Activated CD4-positive, alpha-beta T cell treated with anti-CD3 and anti-CD28 coated beads for 36 hours (primary cell): ENCODE measurements at regions not wholly inside any gene's neighbourhood (a gene's known extent, or its start where the extent isn't known, plus 50 kb on each side); places are given as distances from the start of the nearest gene placed in this dataset.

Experiments
- ATAC-seq: fragments of 200-7000 bp; cut with Tn5 transposase; one replicate; pipeline ENCODE4 v1.10.0; 2021; ENCODE audit warnings: mild to moderate bottlenecking, moderate library complexity
- CTCF ChIA-PET: fragments of 350-600 bp; sonication (Branson Sonifier 250); formaldehyde crosslinking; loops from one replicate; lab custom pipeline; 2021; ENCODE audit warnings: antibody characterized with exemption; lab: Charles Lee
- POLR2A ChIA-PET: fragments of 350-600 bp; sonication (Branson Sonifier 250); formaldehyde crosslinking; loops from one replicate; lab custom pipeline; 2021; ENCODE audit warnings: antibody characterized with exemption, inconsistent platforms; lab: Charles Lee
- DNase-seq: peaks from one replicate; pipeline ENCODE4 v3.0.0-alpha.2; 2020
- H3K27ac Mint-ChIP-seq: one replicate; pipeline ENCODE4 v1.8.0; 2021; ENCODE audit warnings: mixed read lengths
- H3K27me3 Mint-ChIP-seq: one replicate; pipeline ENCODE4 v1.8.0; 2021; ENCODE audit warnings: mixed read lengths
- H3K36me3 Mint-ChIP-seq: one replicate; pipeline ENCODE4 v1.8.0; 2021; ENCODE audit warnings: low read depth, mixed read lengths
- H3K4me1 Mint-ChIP-seq: one replicate; pipeline ENCODE4 v1.8.0; 2021; ENCODE audit warnings: mixed read lengths
- H3K4me3 Mint-ChIP-seq: one replicate; pipeline ENCODE4 v1.8.0; 2021; ENCODE audit warnings: mild to moderate bottlenecking, moderate library complexity, mixed read lengths
- H3K9me3 Mint-ChIP-seq: one replicate; pipeline ENCODE4 v1.8.0; 2021; ENCODE audit warnings: low read depth, mixed read lengths
- intact Hi-C, 2 experiments: fragments of 100-400 bp; cut with DNase I in 1 of 2; cut with micrococcal nuclease in 1 of 2; formaldehyde crosslinking; loops; one replicate each; pipeline versions ENCODE4 v1.14.2 to v1.15.1; 2022 to 2024; cut with DNase I, micrococcal nuclease

GRCh38 chr11:91156041-91156440 is 933.2 kb upstream of the CHORDC1 start:
- ChIA-PET POLR2A (no interaction called here), CTCF (no interaction called here)
- H3K4me1 Mint-ChIP-seq, result no peaks in the 10 kb centered on the region
- H3K27ac Mint-ChIP-seq, result no peak overlapping the region
- DNase-seq, result no peak
- intact Hi-C loops, result no loop called here
- ATAC-seq, result no peak
- H3K4me3 Mint-ChIP-seq, result no peak overlapping the region
- H3K36me3 Mint-ChIP-seq, result no peaks in the 10 kb centered on the region
- peaks cover 4% of the 10 kb centered on the region for H3K9me3 Mint-ChIP-seq
- H3K27me3 Mint-ChIP-seq, result no peaks in the 10 kb centered on the region

DNA sequence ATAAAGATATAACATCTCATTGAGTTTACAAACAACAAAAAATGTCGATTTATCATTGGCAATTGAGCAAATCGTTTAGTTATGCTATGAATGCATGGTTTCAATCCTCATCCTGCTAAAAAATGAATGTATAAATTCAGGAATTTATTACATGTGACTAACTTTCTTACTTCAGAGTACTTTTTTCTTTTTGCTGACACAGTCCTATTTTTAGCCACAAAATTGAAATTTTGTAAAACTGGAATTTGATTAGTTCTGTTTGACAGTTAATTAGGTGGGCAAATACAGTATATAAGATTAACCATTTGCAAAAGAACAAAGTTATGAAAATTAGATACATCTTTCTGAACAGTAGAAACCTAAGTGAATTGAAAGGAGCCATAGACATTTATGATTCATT is 925.0 kb upstream of the CHORDC1 start:
- H3K36me3 Mint-ChIP-seq, result no peaks in the 10 kb centered on the region
- H3K9me3 Mint-ChIP-seq, result peaks cover under 1% of the 10 kb centered on the region
- H3K27ac Mint-ChIP-seq, result no peak overlapping the region
- H3K4me3 Mint-ChIP-seq, result no peak overlapping the region
- H3K27me3 Mint-ChIP-seq, result no peaks in the 10 kb centered on the region
- no peak for DNase-seq
- ATAC-seq, result no peak
- no peaks in the 10 kb centered on the region for H3K4me1 Mint-ChIP-seq
- CTCF ChIA-PET, result no interaction called here
- POLR2A ChIA-PET, result no interaction called here
- intact Hi-C loops, result no loop called here

DNA sequence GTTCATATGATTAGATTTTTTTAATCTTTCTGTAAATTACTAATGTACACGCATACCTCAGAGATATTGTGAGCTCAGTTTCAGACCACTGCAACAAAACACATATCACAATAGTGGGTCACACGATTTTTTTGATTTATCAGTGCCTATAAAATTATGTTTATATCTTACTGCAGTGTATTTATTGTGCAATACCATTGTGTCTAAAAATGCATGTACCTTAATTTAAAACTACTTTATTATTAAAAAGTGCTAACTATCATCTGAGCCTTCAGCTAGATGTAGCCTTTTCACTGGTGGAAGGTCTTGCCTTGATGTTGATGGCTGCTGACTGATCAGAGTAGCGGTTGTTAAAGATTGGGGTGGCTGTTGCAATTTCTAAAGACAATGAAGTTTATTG is 918.8 kb upstream of the CHORDC1 start:
- H3K36me3 Mint-ChIP-seq, result no peaks in the 10 kb centered on the region
- ATAC-seq, result no peak
- ChIA-PET POLR2A (no interaction called here), CTCF (no interaction called here)
- no peaks in the 10 kb centered on the region for H3K4me1 Mint-ChIP-seq
- intact Hi-C loops, result no loop called here
- H3K27ac Mint-ChIP-seq, result no peak overlapping the region
- H3K4me3 Mint-ChIP-seq, result no peak overlapping the region
- peaks cover 8% of the 10 kb centered on the region for H3K9me3 Mint-ChIP-seq
- no peaks in the 10 kb centered on the region for H3K27me3 Mint-ChIP-seq
- no peak for DNase-seq

DNA sequence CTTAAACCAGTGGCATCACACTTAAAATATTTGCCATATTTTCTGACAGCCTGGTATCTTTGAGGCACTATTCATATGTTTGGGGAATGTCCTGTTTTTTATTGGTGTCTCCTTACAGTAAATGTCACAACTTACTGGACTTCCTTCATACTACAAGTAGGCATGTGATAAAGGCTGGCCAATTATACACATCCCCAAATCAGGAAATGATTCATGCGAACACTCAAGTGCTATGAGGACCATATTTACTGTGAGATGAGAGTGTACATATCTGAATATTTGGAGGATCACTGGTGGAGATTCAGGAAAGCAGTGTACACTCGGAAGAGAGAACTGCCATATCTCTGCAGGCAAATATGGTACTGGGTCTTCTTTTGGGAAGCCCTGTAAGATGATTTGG is 913.8 kb upstream of the CHORDC1 start:
- Mint-ChIP-seq H3K27me3 (no peaks in the 10 kb centered on the region), H3K27ac (no peak overlapping the region), H3K4me1 (no peaks in the 10 kb centered on the region), H3K4me3 (no peak overlapping the region), H3K9me3 (peaks cover 12% of the 10 kb centered on the region), H3K36me3 (no peaks in the 10 kb centered on the region)
- ChIA-PET POLR2A (no interaction called here), CTCF (no interaction called here)
- ATAC-seq (no peak), DNase-seq (no peak)
- intact Hi-C loops, result no loop called here

GRCh38 chr11:91133361-91133760 is 910.5 kb upstream of the CHORDC1 start:
- no peaks in the 10 kb centered on the region for H3K4me1 Mint-ChIP-seq
- ChIA-PET CTCF (no interaction called here), POLR2A (no interaction called here)
- H3K9me3 Mint-ChIP-seq, result peaks cover 8% of the 10 kb centered on the region
- ATAC-seq (no peak), DNase-seq (no peak)
- H3K27ac Mint-ChIP-seq, result no peak overlapping the region
- intact Hi-C loops, result no loop called here
- no peak overlapping the region for H3K4me3 Mint-ChIP-seq
- no peaks in the 10 kb centered on the region for H3K36me3 Mint-ChIP-seq
- no peaks in the 10 kb centered on the region for H3K27me3 Mint-ChIP-seq

DNA sequence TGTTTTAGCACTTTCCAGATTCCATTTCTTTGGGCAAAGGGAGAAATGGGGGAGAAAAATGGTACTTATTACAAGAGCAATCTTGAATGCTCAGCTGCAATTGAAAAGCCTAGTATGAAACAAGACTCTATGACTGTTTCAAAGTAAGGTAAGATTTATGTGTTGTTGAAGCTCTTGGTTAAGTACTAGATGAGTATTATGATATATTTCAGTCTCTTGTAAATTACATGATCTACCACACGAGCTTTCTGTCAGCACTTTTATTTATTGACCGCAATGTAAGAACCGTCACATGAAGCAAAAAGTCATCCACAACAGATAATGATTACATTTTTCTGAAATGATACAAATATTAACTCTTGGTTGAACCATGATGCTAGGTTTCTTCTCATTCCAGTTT is 906.7 kb upstream of the CHORDC1 start:
- no peaks in the 10 kb centered on the region for H3K27me3 Mint-ChIP-seq
- no peaks in the 10 kb centered on the region for H3K4me1 Mint-ChIP-seq
- intact Hi-C loops, result no loop called here
- ATAC-seq (no peak), DNase-seq (no peak)
- H3K4me3 Mint-ChIP-seq, result no peak overlapping the region
- peaks cover 6% of the 10 kb centered on the region for H3K9me3 Mint-ChIP-seq
- no peaks in the 10 kb centered on the region for H3K36me3 Mint-ChIP-seq
- ChIA-PET CTCF (no interaction called here), POLR2A (interaction anchor here (0.5 kb wide), 1 partner anchor 141 kb away, joined by 3 read pairs; no protein-coding TSS in a partner anchor)
- no peak overlapping the region for H3K27ac Mint-ChIP-seq

DNA sequence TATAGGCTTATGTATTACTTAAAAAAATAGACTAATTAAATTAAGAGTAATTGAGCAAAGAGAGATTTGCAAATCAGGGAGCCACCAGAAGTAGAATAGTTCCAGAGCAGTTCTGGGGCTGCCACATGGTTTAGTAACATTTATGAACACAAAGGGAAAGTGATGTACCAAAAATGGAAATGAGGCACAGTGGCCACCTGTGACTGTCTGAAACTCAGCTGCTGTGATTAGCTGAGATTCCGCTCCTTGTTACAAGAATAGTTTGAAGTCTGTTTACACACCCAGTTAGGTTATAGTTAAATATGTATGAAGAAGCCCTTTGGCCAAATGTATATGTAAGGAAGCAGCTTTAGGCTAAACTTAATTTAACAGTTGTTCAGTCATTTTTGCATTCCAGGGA is 901.5 kb upstream of the CHORDC1 start:
- POLR2A ChIA-PET, result no interaction called here

DNA sequence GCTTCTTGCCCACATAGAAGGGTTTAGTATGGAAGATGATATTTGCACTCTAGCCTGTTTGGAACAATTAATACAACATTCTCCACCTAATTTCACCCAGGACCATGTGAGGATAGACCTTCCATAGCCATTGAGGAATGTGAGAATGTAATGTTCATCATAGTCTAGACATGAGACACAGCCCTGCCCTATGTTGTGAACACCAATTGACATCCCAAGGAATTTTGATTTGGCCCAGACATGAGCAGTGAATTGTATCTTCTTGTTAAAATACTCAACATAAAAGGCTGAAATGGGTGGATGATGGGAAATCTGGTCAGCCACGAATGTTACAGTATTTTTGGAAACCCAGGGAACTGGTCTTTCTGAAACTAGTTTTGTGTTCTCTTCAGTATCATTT is 892.3 kb upstream of the CHORDC1 start:
- no peaks in the 10 kb centered on the region for H3K36me3 Mint-ChIP-seq
- POLR2A ChIA-PET, result no interaction called here
- no peak overlapping the region for H3K4me3 Mint-ChIP-seq

More for the DNA sequence above, 901.5 kb upstream of the CHORDC1 start:
- Mint-ChIP-seq H3K36me3 (no peaks in the 10 kb centered on the region), H3K4me1 (no peaks in the 10 kb centered on the region), H3K4me3 (no peak overlapping the region), H3K27ac (no peak overlapping the region), H3K27me3 (no peaks in the 10 kb centered on the region), H3K9me3 (peaks cover 7% of the 10 kb centered on the region)
- DNase-seq (no peak), ATAC-seq (no peak)
- intact Hi-C loops, result no loop called here
- CTCF ChIA-PET, result no interaction called here

DNA sequence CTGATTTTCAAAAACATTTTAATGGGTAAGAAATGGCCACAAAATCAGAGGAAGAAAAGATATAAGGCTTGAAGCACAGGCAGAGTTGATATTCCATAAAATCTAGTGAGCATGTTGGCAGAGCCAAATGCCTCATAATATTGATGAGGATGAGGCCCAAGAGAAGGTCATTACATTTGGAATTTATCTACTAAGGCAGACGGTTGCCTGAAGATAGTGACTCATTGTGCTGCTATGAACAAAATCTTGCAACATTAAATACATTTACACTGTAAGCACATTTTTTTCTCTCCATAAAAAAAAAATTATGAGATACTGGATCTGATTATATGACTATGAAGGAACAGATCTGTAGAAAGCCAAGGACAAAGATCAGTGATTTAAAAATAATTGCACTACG is 881.4 kb upstream of the CHORDC1 start:
- ATAC-seq, result no peak
- ChIA-PET POLR2A (no interaction called here), CTCF (no interaction called here)
- Mint-ChIP-seq H3K36me3 (no peaks in the 10 kb centered on the region), H3K4me1 (no peaks in the 10 kb centered on the region), H3K9me3 (peaks cover 3% of the 10 kb centered on the region), H3K4me3 (no peak overlapping the region), H3K27me3 (no peaks in the 10 kb centered on the region), H3K27ac (no peak overlapping the region)
- no peak for DNase-seq
- intact Hi-C loops, result no loop called here

More for the DNA sequence above, 892.3 kb upstream of the CHORDC1 start:
- intact Hi-C loops, result no loop called here
- DNase-seq (no peak), ATAC-seq (no peak)
- CTCF ChIA-PET, result no interaction called here
- no peaks in the 10 kb centered on the region for H3K27me3 Mint-ChIP-seq
- no peaks in the 10 kb centered on the region for H3K4me1 Mint-ChIP-seq
- no peak overlapping the region for H3K27ac Mint-ChIP-seq
- H3K9me3 Mint-ChIP-seq, result peaks cover 7% of the 10 kb centered on the region

DNA sequence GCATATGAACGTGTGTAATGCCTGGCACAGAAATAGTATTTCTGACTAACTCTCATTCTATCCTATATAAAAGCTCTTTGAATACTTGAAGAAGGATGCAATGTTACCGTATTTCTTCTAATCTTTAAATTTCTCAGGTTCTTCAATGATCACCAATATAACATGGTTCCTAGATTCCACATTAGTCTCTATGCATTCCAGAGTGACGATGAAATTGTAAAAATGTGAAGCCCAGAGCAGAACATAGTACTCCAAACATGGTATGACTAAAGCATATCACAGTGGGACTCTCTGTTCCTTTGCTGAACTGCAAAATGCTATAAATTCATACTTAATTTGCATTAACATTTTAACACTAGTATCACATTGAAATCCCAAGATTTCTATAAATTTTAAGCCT is 877.6 kb upstream of the CHORDC1 start:
- Mint-ChIP-seq H3K36me3 (no peaks in the 10 kb centered on the region), H3K9me3 (peaks cover 3% of the 10 kb centered on the region), H3K27ac (no peak overlapping the region), H3K27me3 (no peaks in the 10 kb centered on the region), H3K4me1 (no peaks in the 10 kb centered on the region), H3K4me3 (no peak overlapping the region)
- no peak for DNase-seq
- ChIA-PET CTCF (no interaction called here), POLR2A (no interaction called here)
- intact Hi-C loops, result no loop called here
- ATAC-seq, result no peak

- no peak for ATAC-seq
- Mint-ChIP-seq H3K27me3 (no peaks in the 10 kb centered on the region), H3K4me1 (no peaks in the 10 kb centered on the region), H3K36me3 (no peaks in the 10 kb centered on the region), H3K27ac (no peak overlapping the region), H3K4me3 (no peak overlapping the region), H3K9me3 (peaks cover 3% of the 10 kb centered on the region)
- ChIA-PET POLR2A (no interaction called here), CTCF (no interaction called here)
- no peak for DNase-seq
- intact Hi-C loops, result no loop called here
Measured at GRCh38 chr11:91097083-91097482, 874.2 kb upstream of the CHORDC1 start.

DNA sequence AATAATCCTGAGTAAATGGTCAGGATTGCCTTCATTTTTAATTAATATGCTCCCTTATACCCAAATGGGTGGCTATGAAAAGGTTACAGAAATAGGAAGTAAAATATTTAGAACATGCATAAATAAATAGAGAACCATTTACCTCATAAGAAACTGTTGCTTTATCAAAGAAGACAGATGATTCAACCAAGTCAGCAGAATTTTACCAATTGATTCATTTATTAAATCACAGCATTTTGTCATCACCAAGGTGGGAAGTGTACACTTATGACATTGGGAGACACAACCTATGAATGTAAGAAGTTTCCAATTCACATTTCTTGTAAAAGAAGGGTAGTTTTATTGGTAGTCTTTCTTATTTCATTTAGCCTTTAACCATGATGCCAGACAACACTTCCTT is 870.3 kb upstream of the CHORDC1 start:
- Mint-ChIP-seq H3K27me3 (no peaks in the 10 kb centered on the region), H3K4me1 (no peaks in the 10 kb centered on the region), H3K9me3 (peaks cover 7% of the 10 kb centered on the region), H3K36me3 (no peaks in the 10 kb centered on the region), H3K4me3 (no peak overlapping the region), H3K27ac (no peak overlapping the region)
- CTCF ChIA-PET, result no interaction called here
- ATAC-seq (no peak), DNase-seq (no peak)
- POLR2A ChIA-PET, result no interaction called here
- intact Hi-C loops, result no loop called here

- Mint-ChIP-seq H3K4me1 (no peaks in the 10 kb centered on the region), H3K27me3 (no peaks in the 10 kb centered on the region), H3K36me3 (no peaks in the 10 kb centered on the region), H3K4me3 (no peak overlapping the region), H3K27ac (no peak overlapping the region), H3K9me3 (peaks cover 10% of the 10 kb centered on the region)
- no peak for ATAC-seq
- intact Hi-C loops, result no loop called here
- ChIA-PET CTCF (interaction anchor here (1.1 kb wide), 1 partner anchor 10 kb away, joined by 3 read pairs; no protein-coding TSS in a partner anchor), POLR2A (no interaction called here)
- no peak for DNase-seq
Measured at GRCh38 chr11:91091563-91091962, 868.7 kb upstream of the CHORDC1 start.
